ENCODE measurements at regions not wholly inside any gene's neighbourhood (a gene's known extent, or its start where the extent isn't known, plus 50 kb on each side); places are given as distances from the start of the nearest gene placed in this dataset.

DNA sequence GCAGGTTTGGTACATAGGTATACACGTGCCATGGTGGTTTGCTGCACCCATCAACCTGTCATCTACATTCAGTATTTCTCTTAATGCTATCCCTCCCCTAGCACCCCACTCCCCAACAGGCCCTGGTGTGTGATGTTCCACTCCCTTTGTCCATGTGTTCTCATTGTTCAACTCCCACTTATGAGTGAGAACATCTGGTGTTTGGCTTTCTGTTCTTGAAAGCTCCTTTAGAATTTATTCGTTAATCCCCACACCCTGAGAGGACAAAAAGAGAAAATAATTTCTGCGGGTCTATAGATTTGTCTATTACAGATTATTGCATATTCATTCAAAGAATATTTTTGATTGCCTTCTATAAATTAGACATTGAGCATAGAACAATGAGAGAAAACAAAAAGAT, 455.5 kb downstream of the PLPP3 start:
- TF ChIP-seq, protein P1, sequence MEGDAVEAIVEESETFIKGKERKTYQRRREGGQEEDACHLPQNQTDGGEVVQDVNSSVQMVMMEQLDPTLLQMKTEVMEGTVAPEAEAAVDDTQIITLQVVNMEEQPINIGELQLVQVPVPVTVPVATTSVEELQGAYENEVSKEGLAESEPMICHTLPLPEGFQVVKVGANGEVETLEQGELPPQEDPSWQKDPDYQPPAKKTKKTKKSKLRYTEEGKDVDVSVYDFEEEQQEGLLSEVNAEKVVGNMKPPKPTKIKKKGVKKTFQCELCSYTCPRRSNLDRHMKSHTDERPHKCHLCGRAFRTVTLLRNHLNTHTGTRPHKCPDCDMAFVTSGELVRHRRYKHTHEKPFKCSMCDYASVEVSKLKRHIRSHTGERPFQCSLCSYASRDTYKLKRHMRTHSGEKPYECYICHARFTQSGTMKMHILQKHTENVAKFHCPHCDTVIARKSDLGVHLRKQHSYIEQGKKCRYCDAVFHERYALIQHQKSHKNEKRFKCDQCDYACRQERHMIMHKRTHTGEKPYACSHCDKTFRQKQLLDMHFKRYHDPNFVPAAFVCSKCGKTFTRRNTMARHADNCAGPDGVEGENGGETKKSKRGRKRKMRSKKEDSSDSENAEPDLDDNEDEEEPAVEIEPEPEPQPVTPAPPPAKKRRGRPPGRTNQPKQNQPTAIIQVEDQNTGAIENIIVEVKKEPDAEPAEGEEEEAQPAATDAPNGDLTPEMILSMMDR (IDR thresholded peaks at IDR 0.05; ENCODE audit: control extremely low read depth in 1 of 3, insufficient read depth in 1 of 3, low read depth in 1 of 3, low read length in 3 of 3) = no peak
- TF ChIP-seq HDAC6 (IDR thresholded peaks at IDR 0.05; ENCODE audit: low read depth, low read length) (no peak), POLR2AphosphoS5 (IDR thresholded peaks at IDR 0.05; ENCODE audit: low read depth, low read length) (no peak), SP4 (IDR thresholded peaks at IDR 0.05; ENCODE audit: low read length) (no peak), POLR2A (IDR thresholded peaks at IDR 0.05; ENCODE audit: control extremely low read depth in 1 of 2, low read depth in 2 of 2, low read length in 2 of 2) (no peak)
